Peyer's patch (tissue), 4 donors: ENCODE measurements at regions not wholly inside any gene's neighbourhood (a gene's known extent, or its start where the extent isn't known, plus 50 kb on each side); places are given as distances from the start of the nearest gene placed in this dataset.

Experiments
- DNase-seq, 3 donors: peaks; one replicate each; pipeline ENCODE4 v3.0.0-alpha.2; 2017 to 2019
- H3K27ac ChIP-seq, 4 donors: fragments of 200-600 bp; sonication (generic); one replicate each; pipeline ENCODE4 v1.5.1; 2016 to 2019
- H3K27me3 ChIP-seq, 2 donors: fragments of 200-600 bp; sonication (generic); one replicate each; pipeline ENCODE4 v1.5.1; 2019
- H3K36me3 ChIP-seq, 3 donors: fragments of 200-600 bp; sonication (generic); one replicate each; pipeline ENCODE4 v1.5.1; 2016 to 2019
- H3K4me1 ChIP-seq, 4 donors: fragments of 200-600 bp; sonication (generic); one replicate each; pipeline ENCODE4 v1.5.1; 2016 to 2019
- H3K4me3 ChIP-seq, 4 donors: fragments of 200-600 bp; sonication (generic); 1 replicate in 3 of 4; 2 replicates in 1 of 4; pipeline ENCODE4 v1.5.1; 2016 to 2019; ENCODE audit warnings: mild to moderate bottlenecking in 1 of 4
- H3K9me3 ChIP-seq, 4 donors: fragments of 200-600 bp; sonication (generic); one replicate each; pipeline ENCODE4 v1.5.1; 2016 to 2019; ENCODE audit warnings: mild to moderate bottlenecking in 1 of 4
- CTCF ChIP-seq, 6 experiments: fragments of 450-650 bp in 4 of 6; fragments of 200-600 bp in 2 of 6; sonication (generic) in 1 of 6; IDR thresholded peaks; one replicate each; pipeline ENCODE4 v1.5.1; 2017 to 2019; ENCODE audit warnings: antibody characterized with exemption in 6 of 6, mild to moderate bottlenecking in 3 of 6, moderate library complexity in 1 of 6
- POLR2A ChIP-seq, 2 donors: fragments of 450-650 bp; IDR thresholded peaks; one replicate each; pipeline ENCODE4 v1.5.1; 2017; ENCODE audit warnings: antibody characterized with exemption in 2 of 2, mild to moderate bottlenecking in 2 of 2, moderate library complexity in 2 of 2

GRCh38 chr4:82213485-82214417 lies 160.0 kb downstream of the HNRNPD start:
- no peaks in the 10 kb centered on the region for H3K36me3 ChIP-seq
- no peak overlapping the region for H3K27ac ChIP-seq
- TF ChIP-seq CTCF (IDR thresholded peaks at IDR 0.05) = no peak
- no peak for TF ChIP-seq POLR2A (IDR thresholded peaks at IDR 0.05)
- no peaks in the 10 kb centered on the region for H3K4me1 ChIP-seq
- DNase-seq = no peak
- no peak overlapping the region for H3K4me3 ChIP-seq
- no peaks in the 10 kb centered on the region for H3K27me3 ChIP-seq
- H3K9me3 ChIP-seq = no peaks in the 10 kb centered on the region

- peak in 2 of 3 donors; percentile 47 to 79 for DNase-seq
- Histone ChIP-seq H3K27ac (no peak overlapping the region), H3K9me3 (no peaks in the 10 kb centered on the region), H3K4me3 (no peak overlapping the region), H3K27me3 (no peaks in the 10 kb centered on the region), H3K4me1 (no peaks in the 10 kb centered on the region), H3K36me3 (no peaks in the 10 kb centered on the region)
- peak; percentile 10 to 83 (median 64) for TF ChIP-seq CTCF (IDR thresholded peaks at IDR 0.05)
- no peak for TF ChIP-seq POLR2A (IDR thresholded peaks at IDR 0.05)
Measured at GRCh38 chr4:82201805-82202641, 171.8 kb downstream of the HNRNPD start.

GRCh38 chr4:82201303-82201702 lies 172.5 kb downstream of the HNRNPD start:
- H3K4me1 ChIP-seq = no peaks in the 10 kb centered on the region
- H3K27ac ChIP-seq = no peak overlapping the region
- no peak for TF ChIP-seq CTCF (IDR thresholded peaks at IDR 0.05)
- TF ChIP-seq POLR2A (IDR thresholded peaks at IDR 0.05) = no peak
- H3K9me3 ChIP-seq = no peaks in the 10 kb centered on the region
- no peak overlapping the region for H3K4me3 ChIP-seq
- DNase-seq = no peak
- no peaks in the 10 kb centered on the region for H3K27me3 ChIP-seq
- no peaks in the 10 kb centered on the region for H3K36me3 ChIP-seq

- Histone ChIP-seq H3K4me3 (no peak overlapping the region), H3K36me3 (no peaks in the 10 kb centered on the region), H3K4me1 (no peaks in the 10 kb centered on the region), H3K27ac (no peak overlapping the region), H3K27me3 (no peaks in the 10 kb centered on the region), H3K9me3 (no peaks in the 10 kb centered on the region)
- TF ChIP-seq POLR2A (IDR thresholded peaks at IDR 0.05) (no peak), CTCF (IDR thresholded peaks at IDR 0.05) (no peak)
- no peak for DNase-seq
Measured at GRCh38 chr4:82200046-82200445, 173.7 kb downstream of the HNRNPD start.

- DNase-seq = no peak
- Histone ChIP-seq H3K36me3 (no peaks in the 10 kb centered on the region), H3K9me3 (no peaks in the 10 kb centered on the region), H3K27me3 (no peaks in the 10 kb centered on the region), H3K4me1 (no peaks in the 10 kb centered on the region), H3K27ac (no peak overlapping the region), H3K4me3 (no peak overlapping the region)
- TF ChIP-seq CTCF (IDR thresholded peaks at IDR 0.05) = no peak
- TF ChIP-seq POLR2A (IDR thresholded peaks at IDR 0.05) = no peak
Measured at GRCh38 chr4:82194329-82194728, 179.5 kb downstream of the HNRNPD start.
